GM10248 (cell line): ENCODE measurements at regions not wholly inside any gene's neighbourhood (a gene's known extent, or its start where the extent isn't known, plus 50 kb on each side); places are given as distances from the start of the nearest gene placed in this dataset.
"Not testable (repeated sequence)": the region's sequence is repeated elsewhere in the genome, so short reads cannot be mapped to it uniquely, and the experiment has no call there.

Source experiments
- CTCF ChIA-PET: fragments of 300-600 bp; sonication (Branson Sonifier 250); formaldehyde crosslinking; extraction: SDS; loops from one replicate; lab custom pipeline; 2021; ENCODE audit warnings: antibody characterized with exemption; lab: Yijun Ruan, JAX
- POLR2A ChIA-PET: fragments of 350-650 bp; sonication (Branson Sonifier 250); formaldehyde crosslinking; extraction: SDS; loops from one replicate; lab custom pipeline; 2020; ENCODE audit warnings: antibody characterized with exemption; lab: Yijun Ruan, JAX
- DNase-seq: peaks from one replicate; pipeline ENCODE4 v3.0.0; 2012; ENCODE audit errors: extremely low spot score
- TF ChIP-seq, protein P1 (sequence below): IDR thresholded peaks from 2 replicates; pipeline ENCODE4 v1.5.1; 2012; ENCODE audit warnings: mild to moderate bottlenecking, low read depth; ENCODE audit errors: extremely low read depth, missing control alignments, control extremely low read depth

DNA sequence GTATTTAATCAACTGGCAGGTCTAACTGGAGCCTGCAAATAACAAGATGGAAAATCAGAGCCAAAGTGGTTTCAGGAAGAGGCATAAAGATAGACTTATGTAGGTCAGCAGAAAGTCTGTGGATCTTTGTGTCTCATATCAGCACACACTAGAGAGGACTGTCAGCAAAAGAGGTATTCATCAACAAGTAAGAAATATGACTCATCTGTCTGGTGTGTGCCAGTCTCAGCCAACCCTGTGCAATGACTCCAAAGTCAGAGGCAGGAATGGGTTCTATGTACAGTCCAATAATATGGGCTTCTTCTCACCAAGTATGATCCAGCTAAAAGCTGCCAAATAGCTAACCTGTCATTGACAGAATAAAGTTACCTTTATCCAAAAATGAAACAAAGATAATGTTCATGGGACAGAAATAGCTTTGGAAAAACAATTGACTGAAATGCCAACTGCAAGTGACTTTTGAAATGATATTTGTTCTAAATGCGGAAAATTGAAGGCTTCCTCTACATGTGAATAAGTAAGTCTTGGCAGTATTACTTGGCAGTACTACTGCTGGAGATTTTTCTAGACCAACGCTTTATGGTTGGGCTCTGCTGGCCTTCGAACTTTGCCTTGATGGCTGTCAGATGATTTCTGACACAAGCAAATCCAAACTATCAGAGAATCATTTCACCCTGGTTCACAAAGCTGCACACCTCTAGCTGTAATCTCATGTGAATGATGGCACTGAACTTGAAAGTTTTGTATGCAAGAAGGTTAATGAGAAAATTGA, 272.3 kb upstream of the SEMA3C start:
- POLR2A ChIA-PET, result no interaction called here
- CTCF ChIA-PET, result interaction anchor here (0.8 to 1.4 kb wide), 2 partner anchors 11 to 14 kb away, joined by 3 to 5 read pairs; no protein-coding TSS in a partner anchor
- TF ChIP-seq, protein P1, sequence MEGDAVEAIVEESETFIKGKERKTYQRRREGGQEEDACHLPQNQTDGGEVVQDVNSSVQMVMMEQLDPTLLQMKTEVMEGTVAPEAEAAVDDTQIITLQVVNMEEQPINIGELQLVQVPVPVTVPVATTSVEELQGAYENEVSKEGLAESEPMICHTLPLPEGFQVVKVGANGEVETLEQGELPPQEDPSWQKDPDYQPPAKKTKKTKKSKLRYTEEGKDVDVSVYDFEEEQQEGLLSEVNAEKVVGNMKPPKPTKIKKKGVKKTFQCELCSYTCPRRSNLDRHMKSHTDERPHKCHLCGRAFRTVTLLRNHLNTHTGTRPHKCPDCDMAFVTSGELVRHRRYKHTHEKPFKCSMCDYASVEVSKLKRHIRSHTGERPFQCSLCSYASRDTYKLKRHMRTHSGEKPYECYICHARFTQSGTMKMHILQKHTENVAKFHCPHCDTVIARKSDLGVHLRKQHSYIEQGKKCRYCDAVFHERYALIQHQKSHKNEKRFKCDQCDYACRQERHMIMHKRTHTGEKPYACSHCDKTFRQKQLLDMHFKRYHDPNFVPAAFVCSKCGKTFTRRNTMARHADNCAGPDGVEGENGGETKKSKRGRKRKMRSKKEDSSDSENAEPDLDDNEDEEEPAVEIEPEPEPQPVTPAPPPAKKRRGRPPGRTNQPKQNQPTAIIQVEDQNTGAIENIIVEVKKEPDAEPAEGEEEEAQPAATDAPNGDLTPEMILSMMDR, result no peak
- DNase-seq, result no peak

DNA sequence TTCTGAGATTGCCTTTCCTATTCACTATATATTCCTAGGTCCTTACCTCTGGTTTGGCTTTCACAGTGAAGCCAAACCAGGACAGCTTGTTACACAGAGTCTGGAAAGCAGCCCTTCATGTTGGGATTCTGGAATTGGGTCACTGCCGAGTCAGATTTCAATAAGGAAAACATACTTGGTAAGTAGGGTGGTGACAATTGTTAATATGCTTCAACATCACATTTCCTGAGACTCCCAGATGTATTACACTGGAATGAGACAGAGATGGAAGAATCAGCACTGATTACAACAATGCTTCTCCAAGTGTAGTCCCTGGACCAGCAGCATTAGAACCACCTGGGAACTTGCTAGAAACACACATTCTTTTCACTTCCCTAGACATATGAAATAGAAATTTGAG, 268.9 kb upstream of the SEMA3C start:
- DNase-seq, result no peak
- TF ChIP-seq, protein P1, result no peak
- ChIA-PET POLR2A (no interaction called here), CTCF (no interaction called here)

DNA sequence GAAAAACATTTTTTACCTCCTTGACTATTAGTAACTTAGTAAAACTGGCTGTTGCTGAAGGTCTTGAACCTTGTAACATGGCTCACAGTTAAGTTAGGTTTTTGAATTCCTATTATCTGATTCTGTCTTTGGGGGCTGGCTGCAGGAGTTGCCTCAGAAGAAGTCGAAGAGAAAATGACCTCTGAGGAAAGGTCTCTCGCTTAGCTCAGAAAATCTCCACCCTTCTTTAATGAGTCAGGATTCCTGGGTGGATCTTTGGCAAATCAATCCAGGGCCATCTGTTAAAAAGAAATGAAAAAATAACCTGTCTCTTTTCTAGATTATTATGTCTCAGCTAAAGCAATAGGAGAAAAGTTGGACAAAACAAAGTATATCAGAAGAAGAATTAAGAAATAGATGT, 267.8 kb upstream of the SEMA3C start:
- no peak for DNase-seq
- TF ChIP-seq, protein P1, result no peak
- ChIA-PET CTCF (no interaction called here), POLR2A (no interaction called here)

DNA sequence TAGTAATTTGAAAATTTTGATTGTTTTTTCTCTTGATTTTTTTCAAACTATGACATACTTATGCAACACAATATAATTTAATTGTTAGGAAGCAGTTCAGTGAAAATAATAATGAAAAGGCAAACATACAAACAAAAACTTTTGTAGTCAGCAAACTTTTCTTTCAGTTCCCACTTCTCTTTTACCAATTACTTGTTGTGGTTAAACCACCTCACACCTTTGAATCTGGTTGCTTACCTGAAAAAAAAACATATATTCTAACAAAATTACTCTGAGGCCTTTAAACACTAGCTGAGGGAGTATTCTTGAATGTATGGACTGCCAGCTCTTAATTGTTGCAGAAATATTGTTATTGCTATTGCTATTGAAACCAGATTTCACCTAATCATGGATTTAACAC, 266.2 kb upstream of the SEMA3C start:
- ChIA-PET CTCF (no interaction called here), POLR2A (no interaction called here)
- no peak for DNase-seq
- TF ChIP-seq, protein P1, result no peak

DNA sequence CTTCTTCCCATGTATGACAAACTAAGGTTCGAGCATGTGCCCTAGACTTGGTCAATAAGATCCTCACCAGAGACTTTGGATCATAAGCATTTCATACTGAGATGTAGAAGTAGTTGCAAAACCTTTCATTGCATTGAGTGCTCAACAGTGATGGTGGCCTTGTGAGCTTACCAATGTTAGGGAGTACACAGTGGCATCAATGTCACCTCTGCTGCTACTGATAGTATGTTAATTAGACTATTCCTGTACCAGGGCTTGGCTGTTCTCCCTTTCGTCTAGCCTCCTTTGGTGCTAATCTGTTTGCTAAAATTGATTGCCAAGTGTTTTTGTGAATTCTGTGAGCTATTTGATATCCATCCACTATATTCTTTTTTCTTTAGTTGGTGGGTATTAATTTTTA, 264.5 kb upstream of the SEMA3C start:
- no peak for DNase-seq
- TF ChIP-seq, protein P1, result no peak
- POLR2A ChIA-PET, result no interaction called here
- CTCF ChIA-PET, result interaction anchor here (1.3 to 1.5 kb wide), 3 partner anchors 12 to 16 kb away, joined by 3 to 5 read pairs (median 4); no protein-coding TSS in a partner anchor

DNA sequence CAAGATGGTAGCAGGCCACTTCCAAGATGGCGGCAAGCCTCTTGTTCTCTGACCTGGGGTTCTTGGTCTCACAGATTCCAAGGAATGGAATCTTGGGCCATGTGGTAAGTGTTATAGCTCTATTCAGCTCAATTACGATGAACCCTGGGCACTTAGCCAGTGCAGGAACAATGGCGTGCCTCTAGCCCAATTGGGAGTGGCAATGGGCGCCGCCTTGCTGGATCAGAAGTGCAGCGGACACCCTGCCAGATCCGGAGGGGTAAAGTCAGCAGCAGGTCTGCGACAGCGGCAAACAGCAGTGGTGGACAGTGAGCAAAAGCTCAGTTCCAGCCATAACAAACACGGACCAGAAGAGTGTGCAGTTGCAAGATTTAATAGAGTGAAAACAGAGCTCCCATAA, 263.2 kb upstream of the SEMA3C start:
- CTCF ChIA-PET, result interaction anchor here (0.9 to 2.2 kb wide), 4 partner anchors 8 to 17 kb away, joined by 3 to 5 read pairs (median 4); no protein-coding TSS in a partner anchor
- POLR2A ChIA-PET, DNase-seq: not testable (repeated sequence)

DNA sequence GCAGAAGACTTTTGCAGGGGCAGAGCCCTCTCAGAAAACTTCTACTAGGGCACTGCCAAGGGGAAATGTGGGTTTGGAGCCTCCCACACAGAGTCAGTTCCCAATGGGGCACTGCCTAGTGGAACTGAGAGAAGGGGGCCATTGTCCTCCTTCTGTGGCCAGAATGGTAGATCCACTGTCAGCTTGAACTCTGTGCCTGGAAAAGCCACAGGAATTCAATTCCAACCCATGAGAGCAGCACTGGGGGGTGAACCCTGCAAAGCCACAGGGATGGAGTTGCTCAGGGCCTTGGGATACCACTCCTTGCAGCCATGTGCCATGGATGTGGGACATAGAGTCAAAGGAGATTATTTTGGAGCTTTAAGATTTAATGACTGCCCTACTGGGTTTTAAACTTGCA, 262.2 kb upstream of the SEMA3C start:
- POLR2A ChIA-PET, result no interaction called here
- TF ChIP-seq, protein P1, result no peak

More for the DNA sequence above, 262.2 kb upstream of the SEMA3C start:
- CTCF ChIA-PET, result interaction anchor here (1.1 to 2.2 kb wide), 2 partner anchors 11 kb away, joined by 3 to 5 read pairs; no protein-coding TSS in a partner anchor
- DNase-seq, result no peak
